Embryonic facial prominence (tissue), 1 donor: ENCODE measurements at regions not wholly inside any gene's neighbourhood (a gene's known extent, or its start where the extent isn't known, plus 50 kb on each side); places are given as distances from the start of the nearest gene placed in this dataset.

Source experiments
- DNase-seq: peaks from one replicate; pipeline ENCODE4 v3.0.0-alpha.2; 2016; ENCODE audit errors: extremely low spot score

- DNase-seq: no peak
These were observed 397.1 kb downstream of the DMAC1 start for GRCh38 chr9:7402334-7403027.

GRCh38 chr9:7401116-7401515 is 398.5 kb downstream of the DMAC1 start:
- DNase-seq: no peak

- DNase-seq: no peak
These were observed 405.4 kb downstream of the DMAC1 start for GRCh38 chr9:7394002-7394774.

- no peak for DNase-seq
These were observed 407.4 kb downstream of the DMAC1 start for GRCh38 chr9:7392148-7392547.

- no peak for DNase-seq
These were observed 410.8 kb downstream of the DMAC1 start for GRCh38 chr9:7388755-7389154.

GRCh38 chr9:7387840-7388239 is 411.7 kb downstream of the DMAC1 start:
- DNase-seq: no peak

GRCh38 chr9:7382304-7382703 is 417.3 kb downstream of the DMAC1 start:
- DNase-seq: no peak

- DNase-seq: no peak
These were observed 422.1 kb downstream of the DMAC1 start for GRCh38 chr9:7377489-7377888.

GRCh38 chr9:7376833-7377232 is 422.7 kb downstream of the DMAC1 start:
- peak; percentile 45 for DNase-seq

GRCh38 chr9:7376213-7376612 is 423.4 kb downstream of the DMAC1 start:
- no peak for DNase-seq

GRCh38 chr9:7375013-7375511 is 424.5 kb downstream of the DMAC1 start:
- DNase-seq: no peak

GRCh38 chr9:7370988-7371387 is 428.6 kb downstream of the DMAC1 start:
- DNase-seq: no peak

GRCh38 chr9:7370381-7370780 is 429.2 kb downstream of the DMAC1 start:
- DNase-seq: no peak

GRCh38 chr9:7369384-7369821 is 430.2 kb downstream of the DMAC1 start:
- DNase-seq: no peak

GRCh38 chr9:7368410-7369292 is 430.9 kb downstream of the DMAC1 start:
- peak; percentile 56 for DNase-seq

GRCh38 chr9:7367726-7368125 is 431.9 kb downstream of the DMAC1 start:
- no peak for DNase-seq

GRCh38 chr9:7366121-7366520 is 433.5 kb downstream of the DMAC1 start:
- no peak for DNase-seq

GRCh38 chr9:7363777-7364477 is 435.7 kb downstream of the DMAC1 start:
- DNase-seq: no peak

- DNase-seq: no peak
These were observed 439.1 kb downstream of the DMAC1 start for GRCh38 chr9:7360513-7360912.

GRCh38 chr9:7358876-7359275 is 440.7 kb downstream of the DMAC1 start:
- no peak for DNase-seq

GRCh38 chr9:7354704-7355103 is 444.9 kb downstream of the DMAC1 start:
- no peak for DNase-seq
